GM19240 (cell line): ENCODE measurements at regions not wholly inside any gene's neighbourhood (a gene's known extent, or its start where the extent isn't known, plus 50 kb on each side); places are given as distances from the start of the nearest gene placed in this dataset.
A peak's percentile ranks its signal among the peaks of the same experiment; 100 is the strongest.
"Not testable (repeated sequence)": the region's sequence is repeated elsewhere in the genome, so short reads cannot be mapped to it uniquely, and the experiment has no call there.

Experiments
- DNase-seq: peaks from one replicate; pipeline ENCODE4 v3.0.0; 2011; ENCODE audit warnings: low spot score; ENCODE audit not compliant: insufficient read length

GRCh38 chr11:67776852-67777520 is 102.6 kb upstream of the ALDH3B2 start:
- no peak for DNase-seq

GRCh38 chr11:67774175-67774574 is 99.8 kb upstream of the ALDH3B2 start:
- DNase-seq = not testable (repeated sequence)

GRCh38 chr11:67768001-67768730 is 93.7 kb upstream of the ALDH3B2 start:
- not testable (repeated sequence) for DNase-seq

GRCh38 chr11:67761211-67761610 is 86.8 kb upstream of the ALDH3B2 start:
- not testable (repeated sequence) for DNase-seq

- DNase-seq = not testable (repeated sequence)
Observed at GRCh38 chr11:67759321-67759720, 84.9 kb upstream of the ALDH3B2 start.

GRCh38 chr11:67758467-67758866 is 84.0 kb upstream of the ALDH3B2 start:
- not testable (repeated sequence) for DNase-seq

- not testable (repeated sequence) for DNase-seq
Observed at GRCh38 chr11:67758009-67758408, 83.6 kb upstream of the ALDH3B2 start.

GRCh38 chr11:67753820-67754219 is 79.4 kb upstream of the ALDH3B2 start:
- DNase-seq = not testable (repeated sequence)

- DNase-seq = no peak
Observed at GRCh38 chr11:67745181-67745726, 70.8 kb upstream of the ALDH3B2 start.

GRCh38 chr11:67744231-67744630 is 69.8 kb upstream of the ALDH3B2 start:
- DNase-seq = not testable (repeated sequence)

GRCh38 chr11:67738231-67738630 is 63.8 kb upstream of the ALDH3B2 start:
- DNase-seq = not testable (repeated sequence)

- DNase-seq = not testable (repeated sequence)
Observed at GRCh38 chr11:67737562-67738080, 63.2 kb upstream of the ALDH3B2 start.

- DNase-seq = peak; percentile 1
Observed at GRCh38 chr11:67732045-67732787, 57.8 kb upstream of the ALDH3B2 start.

- no peak for DNase-seq
Observed at GRCh38 chr11:67731583-67731982, 57.2 kb upstream of the ALDH3B2 start.

GRCh38 chr11:67728163-67728571 is 53.7 kb upstream of the ALDH3B2 start:
- DNase-seq = not testable (repeated sequence)

- not testable (repeated sequence) for DNase-seq
Observed at GRCh38 chr11:67727066-67728040, 52.9 kb upstream of the ALDH3B2 start.
